GM10266 (cell line): ENCODE measurements at regions not wholly inside any gene's neighbourhood (a gene's known extent, or its start where the extent isn't known, plus 50 kb on each side); places are given as distances from the start of the nearest gene placed in this dataset.

ENCODE experiments used
- DNase-seq: peaks from one replicate; pipeline ENCODE4 v3.0.0; 2012; ENCODE audit errors: extremely low spot score
- TF ChIP-seq, protein P1 (sequence below): IDR thresholded peaks from 2 replicates; pipeline ENCODE4 v1.5.1; 2012; ENCODE audit warnings: mild to moderate bottlenecking, low read depth; ENCODE audit not compliant: control insufficient read depth, insufficient read depth; ENCODE audit errors: missing control alignments

DNA sequence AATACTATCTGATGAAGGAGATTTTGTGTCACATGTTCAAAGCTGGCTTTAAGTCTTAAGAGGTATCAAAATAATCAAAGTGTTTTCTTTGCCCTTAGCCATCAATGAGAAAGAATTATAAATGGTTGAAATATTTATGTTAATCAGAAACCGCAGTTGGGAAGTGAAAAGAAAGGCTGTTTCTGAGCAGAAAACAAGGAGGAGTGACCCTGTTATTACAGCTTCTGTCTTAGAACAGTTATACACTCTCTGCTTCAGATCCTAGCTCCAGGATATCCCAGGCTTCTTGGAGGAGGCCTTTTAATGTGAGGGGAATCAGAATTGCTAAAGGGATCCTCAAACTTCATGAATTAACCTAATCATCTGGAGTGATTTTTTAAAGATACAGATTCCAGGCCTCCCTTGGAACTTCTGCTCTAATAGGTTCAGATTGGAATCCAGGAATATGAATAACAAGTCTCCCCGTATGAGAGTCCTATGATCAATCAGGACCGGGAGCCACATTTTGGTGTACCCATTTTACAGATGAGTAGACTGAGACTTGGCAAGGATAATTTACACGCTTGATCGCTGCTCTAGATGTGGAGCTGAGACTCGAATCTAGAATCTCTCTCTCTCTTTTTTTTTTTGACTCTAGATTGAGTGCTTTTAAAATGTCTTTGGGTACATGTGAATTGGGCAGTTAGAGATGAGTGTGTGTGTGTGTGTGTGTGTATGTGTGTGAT lies 50.8 kb upstream of the JAG1 start:
- TF ChIP-seq, protein P1, sequence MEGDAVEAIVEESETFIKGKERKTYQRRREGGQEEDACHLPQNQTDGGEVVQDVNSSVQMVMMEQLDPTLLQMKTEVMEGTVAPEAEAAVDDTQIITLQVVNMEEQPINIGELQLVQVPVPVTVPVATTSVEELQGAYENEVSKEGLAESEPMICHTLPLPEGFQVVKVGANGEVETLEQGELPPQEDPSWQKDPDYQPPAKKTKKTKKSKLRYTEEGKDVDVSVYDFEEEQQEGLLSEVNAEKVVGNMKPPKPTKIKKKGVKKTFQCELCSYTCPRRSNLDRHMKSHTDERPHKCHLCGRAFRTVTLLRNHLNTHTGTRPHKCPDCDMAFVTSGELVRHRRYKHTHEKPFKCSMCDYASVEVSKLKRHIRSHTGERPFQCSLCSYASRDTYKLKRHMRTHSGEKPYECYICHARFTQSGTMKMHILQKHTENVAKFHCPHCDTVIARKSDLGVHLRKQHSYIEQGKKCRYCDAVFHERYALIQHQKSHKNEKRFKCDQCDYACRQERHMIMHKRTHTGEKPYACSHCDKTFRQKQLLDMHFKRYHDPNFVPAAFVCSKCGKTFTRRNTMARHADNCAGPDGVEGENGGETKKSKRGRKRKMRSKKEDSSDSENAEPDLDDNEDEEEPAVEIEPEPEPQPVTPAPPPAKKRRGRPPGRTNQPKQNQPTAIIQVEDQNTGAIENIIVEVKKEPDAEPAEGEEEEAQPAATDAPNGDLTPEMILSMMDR: no peak
- DNase-seq: no peak

DNA sequence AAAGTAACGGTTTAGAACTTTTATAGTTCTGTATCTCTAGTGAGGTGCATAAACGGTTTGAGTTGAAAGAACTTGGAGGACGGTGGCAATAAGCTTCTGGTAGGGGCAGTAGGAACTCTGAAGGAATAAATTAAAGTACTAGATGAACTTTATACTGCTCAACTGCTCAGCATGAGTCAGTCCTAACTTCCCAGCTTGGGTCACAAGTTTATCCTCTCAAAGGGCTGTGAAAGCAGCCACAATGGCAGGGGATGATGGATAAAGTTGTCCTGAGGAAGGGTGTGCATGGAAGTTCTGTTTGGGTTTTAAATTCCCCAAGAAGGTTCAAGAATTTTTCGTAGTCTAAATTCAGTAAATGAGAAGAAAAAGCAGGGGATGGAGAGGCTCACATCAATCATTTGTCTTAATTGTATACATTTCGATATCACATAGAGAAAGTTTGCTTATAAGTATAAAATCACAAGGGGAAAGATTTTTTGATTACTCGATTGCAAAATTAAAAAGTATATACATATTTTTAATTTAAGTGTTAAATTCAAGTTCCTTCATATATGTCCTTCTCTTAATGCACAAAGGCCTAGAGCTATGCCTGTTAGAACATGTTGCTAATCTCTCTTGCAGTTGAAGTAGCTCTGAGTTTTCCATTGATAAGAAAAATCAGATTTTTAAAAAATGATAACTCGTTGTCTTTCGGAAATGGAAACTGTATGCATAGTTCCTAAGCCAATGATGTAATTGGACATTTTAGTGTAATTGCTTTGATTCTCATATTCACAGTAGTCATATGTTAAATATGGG lies 55.3 kb upstream of the JAG1 start:
- TF ChIP-seq, protein P1: no peak

DNA sequence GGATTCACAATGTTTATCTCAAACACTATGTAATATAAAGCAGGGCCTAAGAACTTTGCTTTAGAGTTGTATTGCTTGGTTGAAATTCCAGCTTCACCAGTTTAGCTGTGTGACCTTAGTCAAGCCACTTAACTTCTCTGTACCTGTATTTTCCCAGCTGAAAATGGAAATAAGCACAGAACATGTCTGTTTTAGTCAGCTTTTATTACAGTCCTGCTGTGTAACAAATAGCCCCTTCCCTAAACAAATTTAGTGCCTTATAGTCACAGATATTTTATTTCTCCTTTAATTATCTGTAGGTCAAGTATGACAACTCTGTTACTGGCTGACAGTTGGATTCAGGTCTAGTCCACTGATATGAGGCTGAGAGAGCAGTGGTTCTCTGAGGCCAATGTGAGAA lies 56.0 kb upstream of the JAG1 start:
- TF ChIP-seq, protein P1: no peak
- no peak for DNase-seq

More for the DNA sequence above, 55.3 kb upstream of the JAG1 start:
- no peak for DNase-seq

DNA sequence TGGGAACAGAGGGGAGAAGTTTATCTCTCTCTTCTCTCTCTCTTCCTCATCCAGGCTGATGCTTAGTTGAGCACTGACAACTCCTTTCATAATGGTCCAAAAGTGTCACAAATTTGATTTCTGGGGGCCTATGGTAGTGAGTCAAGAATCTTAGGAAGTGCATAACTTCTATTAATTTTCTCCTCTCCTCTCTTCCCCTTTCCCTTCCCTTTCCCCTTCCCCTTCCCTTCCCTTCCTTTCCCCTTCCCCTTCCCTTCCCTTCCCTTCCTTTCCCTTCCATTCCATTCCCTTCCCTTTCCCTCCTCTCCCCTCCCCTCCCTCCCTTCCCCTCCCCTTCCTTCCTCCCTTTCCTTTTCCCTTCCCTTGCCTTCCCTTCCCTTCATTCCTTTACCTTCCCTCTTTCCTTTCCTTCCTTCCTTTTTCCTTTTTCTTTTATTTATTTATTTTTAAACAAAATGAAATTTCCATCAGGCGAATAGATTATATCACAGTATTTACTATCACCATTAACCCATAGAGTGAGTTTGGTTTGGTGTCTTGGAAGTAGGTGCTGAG lies 56.9 kb upstream of the JAG1 start:
- no peak for DNase-seq
- TF ChIP-seq, protein P1: no peak

DNA sequence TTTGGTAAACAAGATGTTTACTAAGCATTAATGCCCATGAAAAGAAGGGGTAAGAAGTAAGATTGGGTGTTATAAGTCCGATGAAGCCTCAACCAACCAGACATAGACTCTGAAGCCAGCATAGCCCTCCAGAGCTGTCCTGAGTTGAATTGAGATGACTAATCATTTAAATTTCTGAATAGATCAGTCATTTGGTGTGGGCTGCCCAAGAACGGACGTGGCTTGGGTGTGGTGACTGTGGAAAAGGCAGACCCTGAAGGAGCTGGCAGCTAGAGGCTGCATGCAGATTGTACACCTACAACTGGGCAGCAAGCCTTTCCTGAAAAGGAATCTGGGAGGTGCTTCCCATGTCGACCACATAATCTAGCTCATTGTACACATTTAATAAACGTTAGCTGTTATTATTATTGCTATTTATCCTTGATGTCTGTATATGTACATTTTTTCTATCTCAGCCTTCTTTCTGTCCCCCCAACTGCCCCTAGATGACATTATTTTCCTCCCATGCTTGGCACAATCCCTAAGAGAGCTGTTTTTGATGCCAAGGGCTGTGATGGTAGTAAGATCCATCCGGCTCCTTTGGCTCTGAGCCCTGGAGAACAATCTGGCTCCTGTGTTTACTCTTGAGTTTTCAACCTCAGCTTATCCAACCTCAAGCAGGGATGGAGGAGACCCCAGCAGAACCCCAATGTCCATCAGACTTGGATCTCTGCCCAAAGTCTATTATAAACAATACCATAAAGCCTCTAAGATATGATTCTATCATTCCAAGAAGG lies 57.6 kb upstream of the JAG1 start:
- no peak for DNase-seq
- TF ChIP-seq, protein P1: no peak

DNA sequence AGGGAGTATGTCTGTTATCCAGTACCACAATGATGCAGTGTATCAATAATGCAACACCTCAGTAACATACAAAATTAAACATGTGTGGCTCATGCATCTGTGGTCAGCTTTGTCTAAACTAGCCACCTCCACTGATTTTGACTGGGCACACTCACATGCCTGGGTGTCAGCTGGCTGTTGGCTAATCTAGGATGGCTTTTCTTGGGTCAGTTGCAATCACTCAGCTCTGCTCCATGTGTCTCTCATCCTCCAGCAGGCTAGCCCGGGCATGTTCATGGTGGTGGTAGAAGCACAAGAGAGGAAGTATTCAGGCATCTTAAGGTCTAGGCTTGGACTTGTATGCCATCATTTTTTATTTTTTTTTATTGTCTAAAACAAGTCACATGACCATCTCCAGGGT lies 59.3 kb upstream of the JAG1 start:
- TF ChIP-seq, protein P1: no peak
- no peak for DNase-seq
